Common myeloid progenitor, CD34-positive (primary cell): ENCODE measurements at regions not wholly inside any gene's neighbourhood (a gene's known extent, or its start where the extent isn't known, plus 50 kb on each side); places are given as distances from the start of the nearest gene placed in this dataset.

Experiments
- CTCF ChIA-PET: fragments of 350-600 bp; sonication (Branson Sonifier 250); formaldehyde crosslinking; loops from one replicate; lab custom pipeline; 2021; ENCODE audit warnings: antibody characterized with exemption; lab: Charles Lee
- POLR2A ChIA-PET: fragments of 350-600 bp; sonication (Branson Sonifier 250); formaldehyde crosslinking; loops from one replicate; lab custom pipeline; 2021; ENCODE audit warnings: antibody characterized with exemption; lab: Charles Lee
- DNase-seq, 3 donors: peaks; one replicate each; pipeline versions ENCODE4 v3.0.0 to v3.0.0-alpha.2; 2013
- H3K27ac ChIP-seq, 2 experiments: 1 replicate in 1 of 2; 2 replicates in 1 of 2; pipeline ENCODE4 v1.7.0; 2013; ENCODE audit warnings: inconsistent platforms in 2 of 2, low read length in 2 of 2, mild to moderate bottlenecking in 2 of 2, low read depth in 1 of 2, moderate library complexity in 1 of 2; ENCODE audit not compliant: severe bottlenecking in 2 of 2, insufficient read depth in 1 of 2, poor library complexity in 1 of 2
- H3K27me3 ChIP-seq, 5 experiments: replicated peaks in 2 of 5; 1 replicate in 3 of 5; 2 replicates in 2 of 5; pipeline versions ENCODE4 v1.6.1 to v1.7.0; 2013; ENCODE audit warnings: low read length in 4 of 5, mild to moderate bottlenecking in 2 of 5, moderate library complexity in 2 of 5, inconsistent platforms in 1 of 5; ENCODE audit not compliant: insufficient read depth in 5 of 5, control insufficient read depth in 4 of 5
- H3K36me3 ChIP-seq, 4 experiments: 1 replicate in 2 of 4; 2 replicates in 2 of 4; pipeline versions ENCODE4 v1.6.1 to v1.7.0; 2013; ENCODE audit warnings: low read length in 3 of 4, control low read depth in 1 of 4, mild to moderate bottlenecking in 1 of 4; ENCODE audit not compliant: control insufficient read depth in 4 of 4, insufficient read depth in 4 of 4
- H3K4me1 ChIP-seq, 4 experiments: 1 replicate in 3 of 4; 2 replicates in 1 of 4; pipeline versions ENCODE4 v1.6.1 to v1.7.1; 2013; ENCODE audit warnings: low read length in 3 of 4, mild to moderate bottlenecking in 3 of 4, control low read depth in 1 of 4, inconsistent platforms in 1 of 4, moderate library complexity in 1 of 4; ENCODE audit not compliant: control insufficient read depth in 4 of 4, insufficient read depth in 4 of 4; ENCODE audit errors: control extremely low read depth in 1 of 4
- H3K4me3 ChIP-seq, 7 experiments: 1 replicate in 4 of 7; 2 replicates in 3 of 7; pipeline versions ENCODE4 v1.5.1 to v1.7.0; 2013; ENCODE audit warnings: mild to moderate bottlenecking in 7 of 7, low read length in 6 of 7, moderate library complexity in 6 of 7, inconsistent platforms in 2 of 7, low read depth in 2 of 7, control low read depth in 1 of 7; ENCODE audit not compliant: insufficient read depth in 4 of 7, control insufficient read depth in 1 of 7; ENCODE audit errors: extremely low read depth in 1 of 7
- H3K9me3 ChIP-seq, 5 experiments: 1 replicate in 4 of 5; 2 replicates in 1 of 5; pipeline versions ENCODE4 v1.6.1 to v1.7.1; 2013; ENCODE audit warnings: low read length in 4 of 5, mild to moderate bottlenecking in 2 of 5, inconsistent platforms in 1 of 5, low read depth in 1 of 5, moderate library complexity in 1 of 5; ENCODE audit not compliant: control insufficient read depth in 4 of 5, insufficient read depth in 2 of 5; ENCODE audit errors: control extremely low read depth in 1 of 5
- WGBS: methylation state at CpG from one replicate; pipeline ENCODE4 v1.1.5; 2013; ENCODE audit not compliant: insufficient coverage; 5-methylcytosine and 5-hydroxymethylcytosine counted together

DNA sequence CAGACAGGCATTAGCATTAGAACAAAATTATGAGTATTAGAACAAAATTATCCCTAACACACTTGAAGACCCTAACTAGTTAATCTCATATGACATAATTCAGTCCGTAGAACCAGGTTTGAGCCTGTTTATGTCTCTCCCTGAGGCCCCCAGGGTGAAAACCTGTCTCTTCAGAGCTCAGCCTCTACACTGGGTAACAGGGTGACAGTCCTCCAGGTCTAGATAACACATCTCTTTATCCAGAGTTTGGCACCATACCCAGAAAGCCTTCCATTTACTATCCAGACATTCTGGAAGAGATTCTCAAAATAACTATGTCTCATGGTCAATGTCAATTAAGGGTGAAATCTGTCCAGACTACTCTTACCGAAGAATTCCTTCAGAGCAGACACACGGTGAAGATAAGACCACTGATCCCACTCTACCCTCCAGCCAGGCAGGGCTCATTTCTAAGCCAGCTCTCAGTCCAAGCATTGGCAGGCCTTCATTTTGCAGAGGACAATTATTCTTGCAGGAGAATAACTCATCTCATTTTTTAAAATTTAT lies 1195.3 kb downstream of the EFNB2 start:
- POLR2A ChIA-PET, result no interaction called here
- CTCF ChIA-PET, result no interaction called here
- H3K27me3 ChIP-seq, result no peaks in the 10 kb centered on the region
- H3K27ac ChIP-seq, result no peak overlapping the region
- H3K4me1 ChIP-seq, result no peaks in the 10 kb centered on the region
- H3K4me3 ChIP-seq, result no peak overlapping the region
- WGBS, result 97% methylated on average over 3 of the region's 3 CpGs
- no peaks in the 10 kb centered on the region for H3K9me3 ChIP-seq
- no peaks in the 10 kb centered on the region for H3K36me3 ChIP-seq
- DNase-seq, result no peak

DNA sequence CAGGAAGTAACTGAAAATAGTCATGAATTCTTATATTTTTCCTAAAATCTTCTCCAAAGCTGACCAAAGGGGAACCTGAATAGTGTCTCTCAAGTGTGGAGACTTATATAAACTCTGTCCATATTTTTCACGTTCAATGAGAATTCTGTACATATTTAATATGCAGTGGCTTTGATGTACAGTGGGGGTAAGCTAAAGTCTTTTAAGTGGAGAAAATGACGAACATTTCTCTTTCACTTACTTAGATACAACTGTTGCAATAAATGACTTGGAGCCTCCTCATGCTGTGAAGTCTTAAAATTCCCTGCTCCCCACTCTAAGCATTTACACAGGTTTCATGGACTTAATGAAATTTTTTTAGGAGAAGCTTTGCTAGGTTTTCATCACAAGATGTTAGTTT lies 1196.7 kb downstream of the EFNB2 start:
- no peaks in the 10 kb centered on the region for H3K27me3 ChIP-seq
- H3K4me1 ChIP-seq, result no peaks in the 10 kb centered on the region
- no peak for DNase-seq
- WGBS, result 100% methylated on average over 1 of the region's 2 CpGs
- CTCF ChIA-PET, result interaction anchor here (0.6 kb wide), 1 partner anchor 799 kb away, joined by 4 read pairs; no protein-coding TSS in a partner anchor
- H3K27ac ChIP-seq, result no peak overlapping the region
- no peaks in the 10 kb centered on the region for H3K36me3 ChIP-seq
- no peak overlapping the region for H3K4me3 ChIP-seq
- POLR2A ChIA-PET, result no interaction called here
- no peaks in the 10 kb centered on the region for H3K9me3 ChIP-seq

DNA sequence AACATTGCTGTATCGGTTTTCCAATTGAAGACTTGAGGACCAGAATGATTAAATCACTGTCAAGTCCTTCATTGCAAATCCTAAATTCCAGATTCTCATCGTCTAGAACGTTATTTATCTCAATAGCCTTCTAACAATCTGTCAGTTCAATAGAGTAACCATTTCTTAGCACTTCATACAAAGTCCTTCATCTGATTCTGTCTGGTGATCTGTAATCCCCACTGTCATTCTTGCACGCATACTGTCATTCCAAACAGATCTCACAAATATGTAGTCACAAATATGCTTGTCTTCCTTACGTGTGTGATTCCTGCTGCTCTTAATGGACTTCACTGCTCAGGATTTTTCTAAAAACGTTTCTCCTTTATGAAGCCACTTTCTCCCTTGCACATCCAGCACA lies 1197.5 kb downstream of the EFNB2 start:
- no peaks in the 10 kb centered on the region for H3K36me3 ChIP-seq
- POLR2A ChIA-PET, result no interaction called here
- H3K27ac ChIP-seq, result no peak overlapping the region
- DNase-seq, result no peak
- H3K4me1 ChIP-seq, result no peaks in the 10 kb centered on the region
- H3K4me3 ChIP-seq, result no peak overlapping the region
- WGBS, result 95% methylated on average over 6 of the region's 6 CpGs
- no peaks in the 10 kb centered on the region for H3K9me3 ChIP-seq
- CTCF ChIA-PET, result interaction anchor here (1.0 kb wide), 1 partner anchor 11 kb away, joined by 3 read pairs; no protein-coding TSS in a partner anchor
- no peaks in the 10 kb centered on the region for H3K27me3 ChIP-seq

DNA sequence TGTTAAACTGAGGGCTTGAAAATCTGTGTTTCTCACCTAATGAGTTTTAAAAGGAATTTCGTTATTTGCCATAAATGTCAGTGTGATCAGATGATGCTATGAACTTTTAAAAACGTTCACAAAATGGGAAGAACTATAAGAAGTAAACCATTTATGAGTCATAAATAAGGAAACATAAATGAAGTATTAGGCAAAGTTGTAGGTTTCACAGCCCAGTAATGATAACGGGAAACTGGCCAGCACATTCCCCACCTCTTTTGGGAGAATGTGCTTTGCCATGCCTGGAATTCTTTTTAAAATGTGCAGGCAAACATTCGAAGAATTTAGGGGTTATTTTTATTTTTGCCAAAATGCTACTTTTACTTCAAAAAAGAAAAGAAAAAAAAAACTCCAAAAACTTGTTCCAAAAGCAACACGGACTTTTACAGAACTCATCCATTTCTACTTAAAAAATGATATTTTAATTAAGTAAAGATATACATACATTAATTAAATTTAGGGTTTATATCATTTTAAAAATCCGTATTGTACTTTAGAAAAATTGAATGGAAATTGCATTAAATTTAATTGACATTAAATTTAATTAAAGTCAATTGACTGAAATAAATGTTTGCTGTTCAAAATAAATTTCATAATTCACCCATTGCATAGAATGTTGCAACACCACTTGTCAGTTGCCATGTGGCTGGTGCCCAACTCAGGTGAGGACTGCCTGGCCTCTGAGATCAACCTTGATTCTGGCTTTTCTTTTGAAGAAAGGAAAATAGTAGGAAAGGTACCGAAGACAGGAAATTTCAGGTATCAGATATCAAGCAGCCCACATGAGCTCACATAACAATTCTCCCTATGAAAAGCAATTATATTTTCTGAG lies 1198.5 kb downstream of the EFNB2 start:
- no peak overlapping the region for H3K27ac ChIP-seq
- no peak overlapping the region for H3K4me3 ChIP-seq
- H3K27me3 ChIP-seq, result no peaks in the 10 kb centered on the region
- POLR2A ChIA-PET, result no interaction called here
- CTCF ChIA-PET, result interaction anchor here (1.0 kb wide), 1 partner anchor 12 kb away, joined by 3 read pairs; no protein-coding TSS in a partner anchor
- H3K36me3 ChIP-seq, result no peaks in the 10 kb centered on the region
- DNase-seq, result no peak
- H3K4me1 ChIP-seq, result no peaks in the 10 kb centered on the region
- 100% methylated on average over 1 of the region's 7 CpGs for WGBS
- no peaks in the 10 kb centered on the region for H3K9me3 ChIP-seq

DNA sequence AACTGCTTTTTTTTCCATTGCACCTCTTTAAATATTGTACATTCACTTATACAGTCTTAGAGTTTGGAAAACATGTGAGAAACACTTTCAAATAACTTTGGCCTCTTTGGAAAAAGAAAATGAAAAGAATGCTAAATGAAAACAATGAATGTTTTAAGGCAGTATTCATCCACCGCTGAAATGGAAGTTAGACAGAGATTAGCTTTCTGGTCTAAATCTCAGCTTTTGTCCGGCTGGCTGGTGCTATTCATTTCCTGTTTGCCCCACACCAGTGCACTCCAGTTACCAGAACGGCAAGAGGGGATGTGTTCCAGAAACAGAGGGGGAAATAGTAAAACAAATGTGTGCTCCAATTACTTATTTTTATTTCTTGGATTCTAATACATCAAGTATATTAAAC lies 1201.3 kb downstream of the EFNB2 start:
- no peaks in the 10 kb centered on the region for H3K27me3 ChIP-seq
- no peaks in the 10 kb centered on the region for H3K4me1 ChIP-seq
- DNase-seq, result no peak
- POLR2A ChIA-PET, result no interaction called here
- CTCF ChIA-PET, result no interaction called here
- WGBS, result no CpG with 5 or more reads among the region's 3 CpGs
- no peak overlapping the region for H3K27ac ChIP-seq
- peaks cover 0 to 3% (median 0%) of the 10 kb centered on the region in 5 experiments for H3K9me3 ChIP-seq
- H3K36me3 ChIP-seq, result no peaks in the 10 kb centered on the region
- H3K4me3 ChIP-seq, result no peak overlapping the region

DNA sequence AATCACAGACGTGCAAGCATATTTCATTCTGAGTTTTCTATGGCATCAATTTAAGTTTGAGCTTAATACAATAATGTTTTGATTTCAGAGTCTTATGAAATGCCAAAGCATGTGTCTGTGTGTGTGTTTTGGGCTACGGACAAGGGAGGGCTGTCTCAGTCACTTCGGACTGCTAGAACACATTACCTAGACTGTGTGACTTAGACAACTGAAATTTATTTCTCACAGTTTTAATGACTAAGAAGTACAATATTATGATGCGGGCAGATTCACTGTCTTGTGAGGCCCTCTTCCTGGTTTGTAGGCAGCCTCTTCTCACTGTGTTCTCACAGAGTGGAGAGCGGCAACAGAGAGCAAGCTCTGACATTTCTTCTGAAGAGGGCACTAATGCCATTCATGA lies 1202.0 kb downstream of the EFNB2 start:
- Histone ChIP-seq H3K4me1 (no peaks in the 10 kb centered on the region), H3K27me3 (no peaks in the 10 kb centered on the region), H3K27ac (no peak overlapping the region), H3K36me3 (no peaks in the 10 kb centered on the region), H3K4me3 (no peak overlapping the region), H3K9me3 (peaks cover 0 to 3% (median 0%) of the 10 kb centered on the region in 5 experiments)
- CTCF ChIA-PET, result interaction anchor here (0.6 kb wide), 1 partner anchor 232 kb away, joined by 3 read pairs; no protein-coding TSS in a partner anchor
- no peak for DNase-seq
- 100% methylated on average over 2 of the region's 5 CpGs for WGBS
- POLR2A ChIA-PET, result no interaction called here

DNA sequence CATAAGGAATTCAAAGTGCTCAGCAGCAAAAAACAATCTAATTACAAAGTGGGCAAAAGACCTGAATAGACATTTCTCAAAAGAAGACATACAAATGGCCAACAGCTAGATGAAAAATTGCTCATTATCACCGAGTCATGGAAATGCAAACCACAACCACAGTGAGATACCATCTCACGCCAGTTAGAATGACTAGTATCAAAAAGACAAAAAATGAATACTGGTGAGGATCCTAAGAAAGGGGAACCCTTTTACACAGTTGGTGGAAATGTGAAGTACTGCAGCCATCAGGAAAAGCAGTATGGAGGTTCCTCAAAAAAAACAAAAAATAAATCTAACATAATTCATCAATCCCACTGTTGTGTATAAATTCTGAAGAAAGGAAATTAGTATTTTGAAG lies 1206.1 kb downstream of the EFNB2 start:
- ChIA-PET POLR2A (no interaction called here), CTCF (no interaction called here)
- Histone ChIP-seq H3K36me3 (no peaks in the 10 kb centered on the region), H3K27ac (no peak overlapping the region), H3K9me3 (peaks cover 0 to 3% (median 0%) of the 10 kb centered on the region in 5 experiments), H3K4me1 (no peaks in the 10 kb centered on the region), H3K4me3 (no peak overlapping the region), H3K27me3 (no peaks in the 10 kb centered on the region)
- WGBS, result no CpG with 5 or more reads among the region's 2 CpGs
- peak; percentile 11 to 73 (median 62) for DNase-seq
